ENCODE measurements at regions not wholly inside any gene's neighbourhood (a gene's known extent, or its start where the extent isn't known, plus 50 kb on each side); places are given as distances from the start of the nearest gene placed in this dataset.

DNA sequence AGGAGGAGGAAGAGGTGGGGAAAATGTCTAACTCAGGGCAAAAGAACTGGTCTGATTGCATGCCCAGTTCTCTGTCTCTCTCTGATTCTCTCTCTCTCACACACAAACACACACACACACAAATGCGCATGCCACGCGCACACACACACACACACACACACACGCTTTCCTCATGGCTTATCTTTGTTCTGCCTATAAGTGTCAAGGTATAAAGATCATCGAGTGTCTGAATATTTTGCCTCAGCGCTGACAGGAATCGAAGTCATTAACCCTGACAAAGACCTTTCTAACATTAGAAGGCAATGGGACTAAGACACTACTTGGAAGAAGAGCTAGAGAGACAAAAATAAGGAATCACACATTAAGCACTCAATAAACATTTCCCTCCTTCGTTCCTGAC lies 497.1 kb upstream of the KLHL29 start:
- intact Hi-C loops (cut with micrococcal nuclease; ENCODE audit: unreplicated experiment): no loop called here
- Histone ChIP-seq H3K9me3 (ENCODE audit: control insufficient read depth, insufficient read depth, low read depth, low read length) (no peaks in the 10 kb centered on the region), H3K4me1 (ENCODE audit: control insufficient read depth, insufficient read depth, low read length) (no peaks in the 10 kb centered on the region), H3K27me3 (ENCODE audit: control insufficient read depth, insufficient read depth, low read length) (no peaks in the 10 kb centered on the region), H3K4me3 (ENCODE audit: low read depth in 2 of 2, low read length in 2 of 2) (no peak overlapping the region), H3K27ac (ENCODE audit: low read length) (no peak overlapping the region), H3K36me3 (ENCODE audit: control insufficient read depth, insufficient read depth, low read length) (no peaks in the 10 kb centered on the region)
- ATAC-seq (no peak), DNase-seq (ENCODE audit: low read depth, low spot score) (no peak)
- CTCF ChIA-PET: no interaction called here
- no TSS peak for BruUV-seq (replicated peaks)
- in situ Hi-C loops (cut with HindIII; ENCODE audit: low pct_unique_long_range_greater_than_20kb, low sequenced_read_pairs): no loop called here
- POLR2A ChIA-PET: no interaction called here
- TF ChIP-seq, protein P1, sequence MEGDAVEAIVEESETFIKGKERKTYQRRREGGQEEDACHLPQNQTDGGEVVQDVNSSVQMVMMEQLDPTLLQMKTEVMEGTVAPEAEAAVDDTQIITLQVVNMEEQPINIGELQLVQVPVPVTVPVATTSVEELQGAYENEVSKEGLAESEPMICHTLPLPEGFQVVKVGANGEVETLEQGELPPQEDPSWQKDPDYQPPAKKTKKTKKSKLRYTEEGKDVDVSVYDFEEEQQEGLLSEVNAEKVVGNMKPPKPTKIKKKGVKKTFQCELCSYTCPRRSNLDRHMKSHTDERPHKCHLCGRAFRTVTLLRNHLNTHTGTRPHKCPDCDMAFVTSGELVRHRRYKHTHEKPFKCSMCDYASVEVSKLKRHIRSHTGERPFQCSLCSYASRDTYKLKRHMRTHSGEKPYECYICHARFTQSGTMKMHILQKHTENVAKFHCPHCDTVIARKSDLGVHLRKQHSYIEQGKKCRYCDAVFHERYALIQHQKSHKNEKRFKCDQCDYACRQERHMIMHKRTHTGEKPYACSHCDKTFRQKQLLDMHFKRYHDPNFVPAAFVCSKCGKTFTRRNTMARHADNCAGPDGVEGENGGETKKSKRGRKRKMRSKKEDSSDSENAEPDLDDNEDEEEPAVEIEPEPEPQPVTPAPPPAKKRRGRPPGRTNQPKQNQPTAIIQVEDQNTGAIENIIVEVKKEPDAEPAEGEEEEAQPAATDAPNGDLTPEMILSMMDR (IDR thresholded peaks at IDR 0.05): no peak
- TF ChIP-seq, protein P2, sequence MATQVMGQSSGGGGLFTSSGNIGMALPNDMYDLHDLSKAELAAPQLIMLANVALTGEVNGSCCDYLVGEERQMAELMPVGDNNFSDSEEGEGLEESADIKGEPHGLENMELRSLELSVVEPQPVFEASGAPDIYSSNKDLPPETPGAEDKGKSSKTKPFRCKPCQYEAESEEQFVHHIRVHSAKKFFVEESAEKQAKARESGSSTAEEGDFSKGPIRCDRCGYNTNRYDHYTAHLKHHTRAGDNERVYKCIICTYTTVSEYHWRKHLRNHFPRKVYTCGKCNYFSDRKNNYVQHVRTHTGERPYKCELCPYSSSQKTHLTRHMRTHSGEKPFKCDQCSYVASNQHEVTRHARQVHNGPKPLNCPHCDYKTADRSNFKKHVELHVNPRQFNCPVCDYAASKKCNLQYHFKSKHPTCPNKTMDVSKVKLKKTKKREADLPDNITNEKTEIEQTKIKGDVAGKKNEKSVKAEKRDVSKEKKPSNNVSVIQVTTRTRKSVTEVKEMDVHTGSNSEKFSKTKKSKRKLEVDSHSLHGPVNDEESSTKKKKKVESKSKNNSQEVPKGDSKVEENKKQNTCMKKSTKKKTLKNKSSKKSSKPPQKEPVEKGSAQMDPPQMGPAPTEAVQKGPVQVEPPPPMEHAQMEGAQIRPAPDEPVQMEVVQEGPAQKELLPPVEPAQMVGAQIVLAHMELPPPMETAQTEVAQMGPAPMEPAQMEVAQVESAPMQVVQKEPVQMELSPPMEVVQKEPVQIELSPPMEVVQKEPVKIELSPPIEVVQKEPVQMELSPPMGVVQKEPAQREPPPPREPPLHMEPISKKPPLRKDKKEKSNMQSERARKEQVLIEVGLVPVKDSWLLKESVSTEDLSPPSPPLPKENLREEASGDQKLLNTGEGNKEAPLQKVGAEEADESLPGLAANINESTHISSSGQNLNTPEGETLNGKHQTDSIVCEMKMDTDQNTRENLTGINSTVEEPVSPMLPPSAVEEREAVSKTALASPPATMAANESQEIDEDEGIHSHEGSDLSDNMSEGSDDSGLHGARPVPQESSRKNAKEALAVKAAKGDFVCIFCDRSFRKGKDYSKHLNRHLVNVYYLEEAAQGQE (IDR thresholded peaks at IDR 0.05; ENCODE audit: insufficient read depth in 1 of 2, low read depth in 2 of 2, low read length in 1 of 2): no peak
- TF ChIP-seq TCF7L2 (IDR thresholded peaks at IDR 0.05; ENCODE audit: low read depth, low read length) (no peak), SIN3A (IDR thresholded peaks at IDR 0.05; ENCODE audit: borderline replicate concordance, insufficient read depth, low read depth, low read length) (no peak), POLR2AphosphoS5 (IDR thresholded peaks at IDR 0.05; ENCODE audit: low read depth, low read length) (no peak)

DNA sequence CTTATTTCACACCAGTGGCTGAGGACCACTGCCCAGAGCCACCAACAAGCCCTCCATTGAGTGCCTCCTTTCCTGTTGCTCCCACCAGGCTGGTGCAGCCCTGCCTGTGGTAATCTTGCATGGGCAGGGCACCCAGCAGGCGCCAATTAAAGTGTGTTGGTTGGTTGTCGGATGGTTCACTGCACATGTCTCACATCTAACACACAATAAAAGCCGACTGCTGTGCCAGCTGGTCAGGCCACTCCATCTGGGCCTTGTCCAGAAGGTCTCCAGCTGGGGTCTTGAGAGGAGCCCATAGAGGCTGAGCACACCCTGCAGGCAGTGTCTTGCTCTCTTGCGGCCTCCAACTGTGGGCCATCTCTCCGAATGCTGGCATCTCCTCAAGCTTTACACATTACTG lies 494.8 kb upstream of the KLHL29 start:
- no peak overlapping the region for H3K4me3 ChIP-seq (ENCODE audit: low read depth in 2 of 2, low read length in 2 of 2)
- no TSS peak for BruUV-seq (replicated peaks)
- DNase-seq (ENCODE audit: low read depth, low spot score) (no peak), ATAC-seq (no peak)
- no peak for TF ChIP-seq POLR2AphosphoS5 (IDR thresholded peaks at IDR 0.05; ENCODE audit: low read depth, low read length)
- TF ChIP-seq TCF7L2 (IDR thresholded peaks at IDR 0.05; ENCODE audit: low read depth, low read length): no peak
- TF ChIP-seq, protein P2 (IDR thresholded peaks at IDR 0.05; ENCODE audit: insufficient read depth in 1 of 2, low read depth in 2 of 2, low read length in 1 of 2): no peak
- TF ChIP-seq, protein P1 (IDR thresholded peaks at IDR 0.05): no peak
- no peak for TF ChIP-seq SIN3A (IDR thresholded peaks at IDR 0.05; ENCODE audit: borderline replicate concordance, insufficient read depth, low read depth, low read length)
- H3K27ac ChIP-seq (ENCODE audit: low read length): no peak overlapping the region
- H3K4me1 ChIP-seq (ENCODE audit: control insufficient read depth, insufficient read depth, low read length): no peaks in the 10 kb centered on the region
- H3K36me3 ChIP-seq (ENCODE audit: control insufficient read depth, insufficient read depth, low read length): no peaks in the 10 kb centered on the region
- H3K9me3 ChIP-seq (ENCODE audit: control insufficient read depth, insufficient read depth, low read depth, low read length): no peaks in the 10 kb centered on the region
- intact Hi-C loops (cut with micrococcal nuclease; ENCODE audit: unreplicated experiment): no loop called here
- ChIA-PET POLR2A (no interaction called here), CTCF (no interaction called here)
- no peaks in the 10 kb centered on the region for H3K27me3 ChIP-seq (ENCODE audit: control insufficient read depth, insufficient read depth, low read length)
- in situ Hi-C loops (cut with HindIII; ENCODE audit: low pct_unique_long_range_greater_than_20kb, low sequenced_read_pairs): no loop called here

All from Panc1 (cell line).